Colon (tissue), 2 donors: ENCODE measurements at regions not wholly inside any gene's neighbourhood (a gene's known extent, or its start where the extent isn't known, plus 50 kb on each side); places are given as distances from the start of the nearest gene placed in this dataset.
"Not testable (repeated sequence)": the region's sequence is repeated elsewhere in the genome, so short reads cannot be mapped to it uniquely, and the experiment has no call there.

Source experiments
- FAIRE-seq: peaks from 2 replicates; lab custom pipeline; 2012; peaks lifted over from hg19 to GRCh38; lab: Jason Lieb, UNC
- donor health status: control.
- donor health status: control.

GRCh38 chr13:24563087-24563486 lies 50.5 kb upstream of the PARP4 start:
- no peak for FAIRE-seq

GRCh38 chr13:24563971-24564370 lies 51.4 kb upstream of the PARP4 start:
- not testable (repeated sequence) for FAIRE-seq

- peak; percentile 36 for FAIRE-seq
Measured at GRCh38 chr13:24564881-24565280, 52.3 kb upstream of the PARP4 start.

- FAIRE-seq = not testable (repeated sequence)
Measured at GRCh38 chr13:24567593-24567992, 55.0 kb upstream of the PARP4 start.

GRCh38 chr13:24574847-24575246 lies 62.3 kb upstream of the PARP4 start:
- no peak for FAIRE-seq

- not testable (repeated sequence) for FAIRE-seq
Measured at GRCh38 chr13:24580315-24580714, 67.7 kb upstream of the PARP4 start.

- FAIRE-seq = not testable (repeated sequence)
Measured at GRCh38 chr13:24581578-24581977, 69.0 kb upstream of the PARP4 start.

- FAIRE-seq = not testable (repeated sequence)
Measured at GRCh38 chr13:24591697-24592096, 79.1 kb upstream of the PARP4 start.

- FAIRE-seq = not testable (repeated sequence)
Measured at GRCh38 chr13:24597906-24598670, 82.1 kb upstream of the ATP12A start.

GRCh38 chr13:24599019-24599791 lies 81.0 kb upstream of the ATP12A start:
- FAIRE-seq = not testable (repeated sequence)

GRCh38 chr13:24605923-24606372 lies 74.3 kb upstream of the ATP12A start:
- no peak for FAIRE-seq

- no peak for FAIRE-seq
Measured at GRCh38 chr13:24606486-24607170, 73.6 kb upstream of the ATP12A start.

- no peak for FAIRE-seq
Measured at GRCh38 chr13:24610956-24611355, 69.3 kb upstream of the ATP12A start.

GRCh38 chr13:24612726-24613125 lies 67.5 kb upstream of the ATP12A start:
- FAIRE-seq = no peak

GRCh38 chr13:24613128-24613527 lies 67.1 kb upstream of the ATP12A start:
- no peak for FAIRE-seq

- no peak for FAIRE-seq
Measured at GRCh38 chr13:24613755-24614154, 66.5 kb upstream of the ATP12A start.

GRCh38 chr13:24614306-24615080 lies 65.7 kb upstream of the ATP12A start:
- FAIRE-seq = no peak

GRCh38 chr13:24615114-24615513 lies 65.1 kb upstream of the ATP12A start:
- no peak for FAIRE-seq

- no peak for FAIRE-seq
Measured at GRCh38 chr13:24615911-24616472, 64.2 kb upstream of the ATP12A start.

GRCh38 chr13:24616514-24616913 lies 63.7 kb upstream of the ATP12A start:
- FAIRE-seq = no peak

GRCh38 chr13:24617256-24618010 lies 62.8 kb upstream of the ATP12A start:
- no peak for FAIRE-seq
